A549 (cell line): ENCODE measurements at regions not wholly inside any gene's neighbourhood (a gene's known extent, or its start where the extent isn't known, plus 50 kb on each side); places are given as distances from the start of the nearest gene placed in this dataset.

Experiments used
- BHLHE40 ChIP-seq: IDR thresholded peaks from 2 replicates; pipeline ENCODE4 v1.6.1; 2012; ENCODE audit warnings: low read depth, low read length, inconsistent platforms
- CHD2 ChIP-seq: fragments of 150-350 bp; IDR thresholded peaks from 2 replicates; pipeline ENCODE4 v1.6.1; 2014; ENCODE audit warnings: low read length; ENCODE audit not compliant: partially characterized antibody
- EP300 ChIP-seq, 2 experiments: fragments of >200 bp; sonication (Bioruptor Twin); formaldehyde crosslinking; IDR thresholded peaks; 2 replicates in 1 of 2; 3 replicates in 1 of 2; pipeline ENCODE4 v1.6.1; 2016 to 2017
- NR3C1 ChIP-seq: fragments of >200 bp; sonication (Bioruptor Twin); formaldehyde crosslinking; IDR thresholded peaks from 3 replicates; pipeline ENCODE4 v1.6.1; 2017
- POLR2A ChIP-seq: IDR thresholded peaks from 2 replicates; pipeline ENCODE4 v1.6.1; 2012; ENCODE audit warnings: mild to moderate bottlenecking, low read length
- RCOR1 ChIP-seq: fragments of 150-350 bp; IDR thresholded peaks from 2 replicates; pipeline ENCODE4 v1.6.1; 2014; ENCODE audit warnings: antibody characterized with exemption, low read length, low read depth
- TF ChIP-seq, protein P1 (sequence below): fragments of 450-650 bp; IDR thresholded peaks from 2 replicates; pipeline ENCODE4 v1.6.1; 2014; ENCODE audit warnings: antibody characterized with exemption
- TF ChIP-seq, protein P2 (sequence below): fragments of >200 bp; sonication (Bioruptor Twin); formaldehyde crosslinking; IDR thresholded peaks from 3 replicates; pipeline ENCODE4 v1.5.1; 2016
- TF ChIP-seq, protein P3 (sequence below): IDR thresholded peaks from 2 replicates; pipeline ENCODE4 v1.6.1; 2012

DNA sequence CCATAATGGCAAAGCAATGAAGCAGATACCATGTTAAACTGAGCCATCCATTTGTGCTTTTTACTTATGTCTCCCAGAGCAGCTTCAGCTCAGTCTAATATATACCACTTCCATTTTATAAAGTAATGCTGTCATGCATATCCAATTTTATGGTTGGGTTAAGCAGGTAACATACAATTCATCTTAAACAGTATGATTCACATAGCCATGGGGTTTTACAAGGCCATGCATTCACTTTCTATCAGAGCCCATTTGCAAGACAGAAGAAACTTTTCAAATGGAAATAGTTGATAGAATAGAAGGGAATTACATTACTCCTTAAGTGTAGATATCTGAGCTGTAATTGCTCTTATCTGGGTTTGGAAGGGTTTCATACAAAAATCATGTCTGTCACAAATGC is 580.5 kb upstream of the CXADR start:
- TF ChIP-seq, protein P1, sequence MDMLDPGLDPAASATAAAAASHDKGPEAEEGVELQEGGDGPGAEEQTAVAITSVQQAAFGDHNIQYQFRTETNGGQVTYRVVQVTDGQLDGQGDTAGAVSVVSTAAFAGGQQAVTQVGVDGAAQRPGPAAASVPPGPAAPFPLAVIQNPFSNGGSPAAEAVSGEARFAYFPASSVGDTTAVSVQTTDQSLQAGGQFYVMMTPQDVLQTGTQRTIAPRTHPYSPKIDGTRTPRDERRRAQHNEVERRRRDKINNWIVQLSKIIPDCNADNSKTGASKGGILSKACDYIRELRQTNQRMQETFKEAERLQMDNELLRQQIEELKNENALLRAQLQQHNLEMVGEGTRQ, result no peak
- TF ChIP-seq EP300 (IDR thresholded peaks at IDR 0.05) (no peak), POLR2A (no peak), BHLHE40 (no peak), CHD2 (no peak), NR3C1 (no peak), RCOR1 (no peak)
- TF ChIP-seq, protein P2, sequence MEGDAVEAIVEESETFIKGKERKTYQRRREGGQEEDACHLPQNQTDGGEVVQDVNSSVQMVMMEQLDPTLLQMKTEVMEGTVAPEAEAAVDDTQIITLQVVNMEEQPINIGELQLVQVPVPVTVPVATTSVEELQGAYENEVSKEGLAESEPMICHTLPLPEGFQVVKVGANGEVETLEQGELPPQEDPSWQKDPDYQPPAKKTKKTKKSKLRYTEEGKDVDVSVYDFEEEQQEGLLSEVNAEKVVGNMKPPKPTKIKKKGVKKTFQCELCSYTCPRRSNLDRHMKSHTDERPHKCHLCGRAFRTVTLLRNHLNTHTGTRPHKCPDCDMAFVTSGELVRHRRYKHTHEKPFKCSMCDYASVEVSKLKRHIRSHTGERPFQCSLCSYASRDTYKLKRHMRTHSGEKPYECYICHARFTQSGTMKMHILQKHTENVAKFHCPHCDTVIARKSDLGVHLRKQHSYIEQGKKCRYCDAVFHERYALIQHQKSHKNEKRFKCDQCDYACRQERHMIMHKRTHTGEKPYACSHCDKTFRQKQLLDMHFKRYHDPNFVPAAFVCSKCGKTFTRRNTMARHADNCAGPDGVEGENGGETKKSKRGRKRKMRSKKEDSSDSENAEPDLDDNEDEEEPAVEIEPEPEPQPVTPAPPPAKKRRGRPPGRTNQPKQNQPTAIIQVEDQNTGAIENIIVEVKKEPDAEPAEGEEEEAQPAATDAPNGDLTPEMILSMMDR, result no peak
- TF ChIP-seq, protein P3, sequence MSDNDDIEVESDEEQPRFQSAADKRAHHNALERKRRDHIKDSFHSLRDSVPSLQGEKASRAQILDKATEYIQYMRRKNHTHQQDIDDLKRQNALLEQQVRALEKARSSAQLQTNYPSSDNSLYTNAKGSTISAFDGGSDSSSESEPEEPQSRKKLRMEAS, result no peak
